ENCODE measurements at regions not wholly inside any gene's neighbourhood (a gene's known extent, or its start where the extent isn't known, plus 50 kb on each side); places are given as distances from the start of the nearest gene placed in this dataset.
"Not testable (repeated sequence)": the region's sequence is repeated elsewhere in the genome, so short reads cannot be mapped to it uniquely, and the experiment has no call there.

DNA sequence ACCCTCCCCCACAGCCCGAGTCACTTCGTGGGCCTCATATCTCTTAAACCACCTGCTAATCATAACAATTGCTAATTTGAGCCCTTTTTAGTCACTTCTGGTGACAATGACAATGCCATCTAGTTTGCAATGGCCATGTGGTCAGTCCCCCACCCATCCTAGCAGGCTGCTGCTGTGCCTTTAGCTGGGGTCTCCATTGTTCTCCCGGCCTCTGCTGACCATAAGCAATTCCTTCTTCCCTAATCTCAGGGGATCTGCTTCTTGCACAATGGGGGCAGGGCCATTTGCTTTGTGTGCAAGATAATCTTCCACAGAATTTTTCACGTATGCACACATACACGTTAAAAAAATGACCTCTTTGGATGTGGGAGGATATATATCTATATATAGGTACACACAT, 406.1 kb upstream of the ONECUT1 start:
- Histone ChIP-seq H3K4me1 (replicated peaks in 1 of 2) (peaks cover 9 to 30% of the 10 kb centered on the region in 2 donors), H3K27ac (peak overlapping the region; percentile 36 to 92), H3K4me3 (peak overlapping the region in 3 of 5 donors; percentile 23 to 38 (median 27))
- peak in 4 of 8 experiments; percentile 51 to 70 (median 64) for ATAC-seq (replicated peaks in 6 of 8)
- WGBS, 10 experiments: 0 to 48% (median 16%) methylated on average over 2 to 5 of the region's 5 CpGs; no CpG with 5 or more reads in 2 of the 10 experiments
- in situ Hi-C loops (cut with MboI; ENCODE audit: low pct_unique_long_range_greater_than_20kb in 2 of 9, low sequenced_read_pairs in 9 of 9, unreplicated experiment in 9 of 9): loop anchor here in 2 of 9 experiments (25.0 kb wide), 1 partner anchor 409 kb away; the partner anchor contains the start of gene ONECUT1 (in 2 of the 2)

DNA sequence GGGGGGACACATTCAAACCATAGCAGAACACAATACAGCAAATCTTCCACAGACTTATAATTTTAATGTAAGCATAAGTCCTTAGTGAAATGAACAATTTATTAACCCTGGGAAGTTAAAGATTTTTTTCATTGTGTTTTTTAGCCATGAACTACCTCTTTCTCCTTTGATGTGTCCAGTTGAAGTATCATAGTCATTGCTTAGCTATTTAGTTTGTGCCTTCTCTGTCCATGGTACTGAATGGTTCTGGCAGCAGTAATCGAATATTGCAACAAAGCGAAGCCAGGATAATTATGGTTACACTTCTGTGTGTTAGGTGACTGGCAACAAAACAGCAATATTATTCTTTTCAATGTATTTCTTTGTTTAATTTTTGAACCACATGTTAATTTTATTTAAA, 403.0 kb upstream of the ONECUT1 start:
- Histone ChIP-seq H3K4me3 (no peak overlapping the region), H3K4me1 (replicated peaks in 1 of 2) (peaks cover 20 to 52% of the 10 kb centered on the region in 2 donors), H3K27ac (no peak overlapping the region)
- 13 to 100% (median 68%) methylated on average over 1 to 2 of the region's 2 CpGs; no CpG with 5 or more reads in 3 of the 10 experiments for WGBS, 10 experiments
- in situ Hi-C loops (cut with MboI; ENCODE audit: low pct_unique_long_range_greater_than_20kb in 2 of 9, low sequenced_read_pairs in 9 of 9, unreplicated experiment in 9 of 9): loop anchor here in 2 of 9 experiments (25.0 kb wide), 1 partner anchor 406 kb away; the partner anchor contains the start of gene ONECUT1 (in 2 of the 2)
- ATAC-seq (replicated peaks in 6 of 8): no peak

DNA sequence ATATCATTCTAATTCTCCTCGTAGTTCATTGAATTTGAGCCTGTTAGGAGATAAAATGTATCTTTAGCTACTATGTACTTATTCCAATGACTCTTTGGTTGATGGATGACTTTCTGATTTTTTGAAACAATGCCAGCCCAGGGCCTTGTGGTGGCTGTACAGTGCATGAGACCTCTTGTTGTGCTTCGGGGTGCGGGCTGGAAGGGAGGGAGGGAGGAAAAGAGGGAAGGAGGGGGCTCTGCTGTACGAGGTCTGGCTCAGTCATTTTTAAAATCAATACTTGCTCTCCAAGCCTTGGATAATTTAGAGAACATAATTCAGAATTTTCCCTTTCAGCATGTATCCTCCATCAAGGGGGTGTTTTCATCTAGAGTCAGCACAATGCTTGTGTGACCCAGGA, 399.7 kb upstream of the ONECUT1 start:
- Histone ChIP-seq H3K4me1 (replicated peaks in 1 of 2) (peaks cover 11 to 31% of the 10 kb centered on the region in 2 donors), H3K27ac (peak overlapping the region; percentile 3 to 28), H3K4me3 (no peak overlapping the region)
- in situ Hi-C loops (cut with MboI; ENCODE audit: low pct_unique_long_range_greater_than_20kb in 2 of 9, low sequenced_read_pairs in 9 of 9, unreplicated experiment in 9 of 9): loop anchor here in 2 of 9 experiments (25.0 kb wide), 1 partner anchor 403 kb away; the partner anchor contains the start of gene ONECUT1 (in 2 of the 2)
- 0 to 59% (median 14%) methylated on average over 1 to 4 of the region's 4 CpGs; no CpG with 5 or more reads in 4 of the 10 experiments for WGBS, 10 experiments
- ATAC-seq (replicated peaks in 6 of 8): peak in 5 of 8 experiments; percentile 54 to 84 (median 81)

DNA sequence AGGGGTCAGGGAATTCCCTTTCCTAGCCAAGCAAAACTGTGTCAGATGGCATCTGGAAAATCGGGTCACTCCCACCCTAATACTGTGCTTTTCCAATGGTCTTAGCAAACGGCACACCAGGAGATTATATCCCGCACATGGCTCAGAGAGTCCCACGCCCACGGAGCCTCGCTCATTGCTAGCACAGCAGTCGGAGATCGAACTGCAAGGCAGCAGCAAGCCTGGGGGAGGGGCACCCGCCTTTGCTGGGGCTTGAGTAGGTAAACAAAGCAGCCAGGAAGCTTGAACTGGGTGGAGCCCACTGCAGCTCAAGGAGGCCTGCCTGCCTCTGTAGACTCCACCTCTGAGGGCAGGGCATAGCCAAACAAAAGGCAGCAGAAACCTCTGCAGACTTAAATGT, 393.3 kb upstream of the ONECUT1 start:
- 13 to 100% (median 91%) methylated on average over 1 to 8 of the region's 9 CpGs; no CpG with 5 or more reads in 7 of the 10 experiments for WGBS, 10 experiments
- not testable (repeated sequence) for H3K4me1 ChIP-seq (replicated peaks in 1 of 2); ATAC-seq (replicated peaks in 6 of 8); H3K27ac ChIP-seq; H3K4me3 ChIP-seq
- in situ Hi-C loops (cut with MboI; ENCODE audit: low pct_unique_long_range_greater_than_20kb in 2 of 9, low sequenced_read_pairs in 9 of 9, unreplicated experiment in 9 of 9): loop anchor here in 2 of 9 experiments (25.0 kb wide), 1 partner anchor 396 kb away; the partner anchor contains the start of gene ONECUT1 (in 2 of the 2)

DNA sequence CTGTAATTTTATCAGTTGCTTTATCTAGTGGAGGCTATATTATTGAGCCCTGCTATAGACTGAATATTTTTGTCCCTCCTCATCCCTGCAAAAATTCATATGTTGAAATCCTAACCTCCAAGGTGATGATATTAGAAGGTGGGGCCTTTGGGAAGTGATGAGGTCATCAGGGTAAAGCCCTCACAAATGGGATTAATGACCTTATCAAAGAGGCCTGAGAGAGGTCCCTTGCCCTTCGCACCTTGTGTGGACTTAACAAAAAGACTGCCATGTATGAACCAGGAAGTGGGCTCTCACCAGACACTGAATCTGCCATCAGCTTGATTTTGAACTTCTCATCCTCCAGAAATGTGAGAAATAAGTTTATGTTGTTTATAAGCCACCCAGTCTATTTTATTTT, 381.4 kb upstream of the ONECUT1 start:
- WGBS, 10 experiments: 20 to 100% (median 100%) methylated on average over 1 of the region's 1 CpG; no CpG with 5 or more reads in 5 of the 10 experiments
- no peak overlapping the region for H3K4me3 ChIP-seq
- in situ Hi-C loops (cut with MboI; ENCODE audit: low pct_unique_long_range_greater_than_20kb in 2 of 9, low sequenced_read_pairs in 9 of 9, unreplicated experiment in 9 of 9): no loop called here
- no peak overlapping the region for H3K27ac ChIP-seq
- ATAC-seq (replicated peaks in 6 of 8): no peak
- H3K4me1 ChIP-seq (replicated peaks in 1 of 2): peaks cover 11% of the 10 kb centered on the region in 2 donors

DNA sequence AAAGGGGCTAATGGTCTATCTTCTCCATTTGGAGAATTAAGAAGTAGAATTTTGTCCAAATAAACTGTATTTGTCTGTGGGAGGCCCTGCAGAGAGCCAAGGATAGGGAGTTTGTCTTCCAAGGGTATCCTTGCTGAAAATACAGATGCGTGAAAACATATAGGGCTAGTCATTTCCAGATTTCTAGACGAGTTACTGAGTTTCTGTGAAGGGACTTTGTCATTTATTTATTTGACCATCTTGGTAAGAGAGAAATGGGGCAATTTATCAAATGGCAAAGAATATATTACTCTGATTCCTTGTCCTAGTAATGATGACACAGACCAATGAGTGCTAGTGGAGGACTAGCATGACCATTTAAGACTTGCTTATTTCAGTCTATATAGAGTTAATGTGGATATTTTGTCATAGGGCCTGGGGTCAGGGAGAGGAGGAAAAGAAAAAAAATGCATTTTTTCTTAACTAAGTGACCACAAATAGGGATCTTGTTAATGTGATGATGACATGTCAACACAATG, 376.6 kb upstream of the ONECUT1 start:
- Histone ChIP-seq H3K4me1 (replicated peaks in 1 of 2) (peaks cover 21 to 27% of the 10 kb centered on the region in 2 donors), H3K27ac (no peak overlapping the region), H3K4me3 (no peak overlapping the region)
- WGBS, 10 experiments: 19 to 80% (median 64%) methylated on average over 1 to 2 of the region's 2 CpGs; no CpG with 5 or more reads in 4 of the 10 experiments
- ATAC-seq (replicated peaks in 6 of 8): peak in 2 of 8 experiments; percentile 59 to 70
- in situ Hi-C loops (cut with MboI; ENCODE audit: low pct_unique_long_range_greater_than_20kb in 2 of 9, low sequenced_read_pairs in 9 of 9, unreplicated experiment in 9 of 9): no loop called here

DNA sequence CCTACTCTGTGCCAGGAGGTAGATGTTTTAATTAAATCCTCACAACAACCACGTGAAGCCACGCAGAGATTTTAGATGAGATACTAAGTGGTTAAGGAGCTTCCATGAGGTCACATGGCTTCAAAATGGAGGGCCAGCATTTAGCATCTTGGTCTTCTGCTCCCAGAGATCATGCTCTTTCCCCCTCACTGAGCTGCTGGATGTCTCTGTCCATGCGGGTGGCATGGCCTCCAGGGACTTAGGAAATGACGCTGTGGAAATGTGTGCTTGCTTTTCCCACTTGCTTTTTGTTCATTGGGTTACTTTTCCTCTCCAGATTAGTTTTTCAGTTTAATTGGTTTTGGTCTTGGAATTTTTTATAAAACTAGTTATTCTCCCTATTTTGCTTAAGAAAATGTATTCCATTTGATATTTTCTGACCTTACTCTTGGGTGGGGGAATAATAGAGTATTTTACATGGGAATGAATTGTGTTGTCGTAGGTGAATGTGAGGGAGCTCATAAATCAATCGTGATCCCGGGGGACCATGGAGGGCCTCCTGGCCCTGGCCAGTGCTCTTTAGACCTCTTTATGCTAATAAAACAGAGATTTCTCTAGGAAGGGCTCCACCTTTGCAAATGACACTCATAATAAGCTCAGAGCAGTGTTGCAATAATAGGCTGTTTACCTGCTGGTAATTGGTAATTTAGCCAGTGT, 376.0 kb upstream of the ONECUT1 start:
- ATAC-seq (replicated peaks in 6 of 8): peak in 4 of 8 experiments; percentile 27 to 90 (median 74)
- Histone ChIP-seq H3K27ac (no peak overlapping the region), H3K4me1 (replicated peaks in 1 of 2) (peaks cover 23 to 33% of the 10 kb centered on the region in 2 donors), H3K4me3 (no peak overlapping the region)
- in situ Hi-C loops (cut with MboI; ENCODE audit: low pct_unique_long_range_greater_than_20kb in 2 of 9, low sequenced_read_pairs in 9 of 9, unreplicated experiment in 9 of 9): no loop called here
- WGBS, 10 experiments: 5 to 65% (median 48%) methylated on average over 1 to 7 of the region's 7 CpGs; no CpG with 5 or more reads in 2 of the 10 experiments

DNA sequence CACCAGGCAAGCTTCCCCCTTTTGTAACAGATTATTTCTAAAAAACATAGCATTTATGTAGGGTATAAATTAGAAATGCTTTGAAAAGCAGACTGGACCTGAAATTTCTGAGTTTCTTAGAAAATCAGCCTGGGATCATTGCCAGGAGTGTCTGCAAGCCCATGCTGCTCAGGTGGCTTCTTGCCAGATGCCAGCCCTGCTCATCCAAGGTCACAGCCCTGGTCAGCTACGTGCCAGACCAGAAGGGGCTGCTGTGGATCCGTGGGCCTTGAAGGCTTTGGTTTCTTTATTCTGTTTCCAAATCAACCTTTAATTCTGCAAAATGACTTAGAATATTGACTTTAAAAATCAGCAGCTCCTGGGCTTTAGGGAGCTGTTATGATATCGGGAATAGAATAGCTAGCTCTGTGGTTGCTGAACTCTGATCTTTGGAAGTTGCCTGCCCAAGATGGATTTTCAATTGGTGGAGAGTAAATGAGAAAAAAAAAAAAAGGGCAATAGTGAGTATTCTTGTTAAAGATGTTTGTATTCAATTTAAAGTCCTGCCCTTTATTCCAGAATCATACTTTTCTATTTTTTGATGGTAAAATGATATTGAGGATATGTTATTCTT, 370.1 kb upstream of the ONECUT1 start:
- Histone ChIP-seq H3K27ac (peak overlapping the region; percentile 31 to 47), H3K4me3 (no peak overlapping the region), H3K4me1 (replicated peaks in 1 of 2) (peaks cover 24 to 40% of the 10 kb centered on the region in 2 donors)
- ATAC-seq (replicated peaks in 6 of 8): peak in 1 of 8 experiments; percentile 34
- 0 to 100% (median 26%) methylated on average over 1 to 3 of the region's 3 CpGs; no CpG with 5 or more reads in 1 of the 10 experiments for WGBS, 10 experiments
- in situ Hi-C loops (cut with MboI; ENCODE audit: low pct_unique_long_range_greater_than_20kb in 2 of 9, low sequenced_read_pairs in 9 of 9, unreplicated experiment in 9 of 9): no loop called here

DNA sequence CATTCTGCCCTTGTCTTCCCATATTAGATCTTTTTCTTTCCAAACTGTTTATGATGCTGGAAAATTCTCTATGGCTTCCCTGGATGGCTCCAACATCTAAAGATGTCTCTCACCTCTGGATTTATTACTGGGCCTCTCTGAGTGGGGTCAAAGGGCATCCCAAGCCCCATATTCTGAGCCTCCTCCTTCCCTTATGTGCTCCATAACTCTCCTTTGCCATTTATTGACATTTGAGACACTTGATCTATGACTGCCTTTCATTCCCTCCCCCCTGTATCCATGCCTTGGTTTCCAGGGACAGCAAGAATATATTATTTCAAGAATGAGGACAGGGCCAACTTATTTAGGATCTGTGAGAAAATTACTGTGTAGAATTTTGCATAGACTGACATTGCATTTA, 369.3 kb upstream of the ONECUT1 start:
- peak overlapping the region in 1 of 2 donors; percentile 47 for H3K27ac ChIP-seq
- H3K4me3 ChIP-seq: no peak overlapping the region
- peaks cover 24 to 40% of the 10 kb centered on the region in 2 donors for H3K4me1 ChIP-seq (replicated peaks in 1 of 2)
- in situ Hi-C loops (cut with MboI; ENCODE audit: low pct_unique_long_range_greater_than_20kb in 2 of 9, low sequenced_read_pairs in 9 of 9, unreplicated experiment in 9 of 9): no loop called here
- peak in 4 of 8 experiments; percentile 21 to 81 (median 74) for ATAC-seq (replicated peaks in 6 of 8)

DNA sequence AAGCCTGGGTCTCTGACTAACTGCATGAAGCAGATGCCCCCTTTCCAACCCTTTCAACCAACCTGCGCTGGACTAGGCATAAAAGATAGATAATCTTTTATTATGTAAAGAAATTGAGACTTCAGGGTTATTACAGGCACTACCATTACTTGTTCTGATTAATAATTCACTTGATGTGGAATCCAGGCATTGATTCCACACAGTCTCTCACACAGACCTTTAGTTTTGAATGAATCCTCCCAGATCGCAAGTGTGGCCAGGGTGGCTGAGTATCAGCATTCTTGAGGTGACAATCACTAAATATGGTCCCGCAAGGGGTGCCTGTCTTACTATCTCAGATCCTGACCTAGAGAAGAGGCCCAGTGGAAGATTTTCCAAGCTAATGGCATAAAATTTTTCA, 368.9 kb upstream of the ONECUT1 start:
- peak overlapping the region; percentile 35 to 47 for H3K27ac ChIP-seq
- 0 to 100% (median 46%) methylated on average over 1 to 3 of the region's 3 CpGs; no CpG with 5 or more reads in 5 of the 10 experiments for WGBS, 10 experiments

DNA sequence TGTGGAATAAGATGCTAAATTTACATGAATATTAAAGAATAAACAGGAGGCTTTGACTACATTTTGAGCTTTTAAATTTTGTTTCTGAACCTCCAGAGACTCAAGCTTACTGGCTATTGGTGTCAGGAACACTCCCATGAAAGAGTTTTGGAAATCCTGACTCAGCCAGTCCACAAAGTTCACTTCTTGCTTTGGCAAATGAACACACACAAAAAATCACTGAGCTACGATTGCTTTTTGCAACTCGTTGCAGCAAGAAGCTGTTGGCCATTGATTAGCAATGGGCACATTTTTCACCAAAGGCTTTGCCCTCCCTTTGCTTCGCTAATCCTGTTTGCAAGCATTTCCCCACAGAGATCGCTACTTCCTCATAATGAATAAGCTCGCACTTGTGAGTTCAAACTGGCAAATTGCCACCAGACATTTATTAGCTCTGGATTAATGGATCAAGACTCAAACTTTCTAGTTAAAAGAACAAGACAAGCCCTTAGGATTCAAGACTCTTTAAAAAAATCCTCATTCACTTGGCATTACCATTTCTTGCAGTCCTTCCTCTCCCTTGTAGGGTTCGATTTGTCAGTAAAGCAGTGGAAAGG, 343.2 kb upstream of the ONECUT1 start:
- 0 to 92% (median 31%) methylated on average over 1 to 6 of the region's 6 CpGs; no CpG with 5 or more reads in 1 of the 10 experiments for WGBS, 10 experiments
- no peak overlapping the region for H3K27ac ChIP-seq
- in situ Hi-C loops (cut with MboI; ENCODE audit: low pct_unique_long_range_greater_than_20kb in 2 of 9, low sequenced_read_pairs in 9 of 9, unreplicated experiment in 9 of 9): no loop called here

More for the DNA sequence above, 368.9 kb upstream of the ONECUT1 start:
- peak in 2 of 8 experiments; percentile 19 to 20 for ATAC-seq (replicated peaks in 6 of 8)
- in situ Hi-C loops (cut with MboI; ENCODE audit: low pct_unique_long_range_greater_than_20kb in 2 of 9, low sequenced_read_pairs in 9 of 9, unreplicated experiment in 9 of 9): no loop called here
- peaks cover 24 to 40% of the 10 kb centered on the region in 2 donors for H3K4me1 ChIP-seq (replicated peaks in 1 of 2)
- H3K4me3 ChIP-seq: no peak overlapping the region

DNA sequence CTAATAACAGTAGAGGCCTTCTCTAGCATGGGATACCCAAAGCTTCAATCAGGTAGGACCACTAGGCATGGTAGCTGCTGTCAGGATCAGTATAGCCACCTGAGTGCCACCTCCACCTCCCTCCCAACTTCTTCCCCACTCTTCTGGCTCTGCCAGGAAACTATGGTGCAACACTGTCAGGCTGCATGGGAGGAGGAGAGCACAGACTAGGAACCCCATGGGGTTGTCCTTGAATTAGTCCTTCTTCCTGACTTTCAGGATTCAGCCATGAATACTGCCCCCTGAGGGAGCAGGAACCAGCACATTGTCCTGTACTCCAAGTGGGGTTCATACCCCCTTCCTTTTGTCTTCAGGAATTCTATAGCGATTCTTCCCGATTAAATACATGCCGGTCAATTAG, 340.8 kb upstream of the ONECUT1 start:
- H3K4me3 ChIP-seq: no peak overlapping the region
- ATAC-seq (replicated peaks in 6 of 8): no peak
- in situ Hi-C loops (cut with MboI; ENCODE audit: low pct_unique_long_range_greater_than_20kb in 2 of 9, low sequenced_read_pairs in 9 of 9, unreplicated experiment in 9 of 9): no loop called here
- 0 to 100% (median 87%) methylated on average over 1 to 3 of the region's 3 CpGs; no CpG with 5 or more reads in 5 of the 10 experiments for WGBS, 10 experiments
- H3K4me1 ChIP-seq (replicated peaks in 1 of 2): peaks cover 19 to 23% of the 10 kb centered on the region in 2 donors
- no peak overlapping the region for H3K27ac ChIP-seq

More for the DNA sequence above, 343.2 kb upstream of the ONECUT1 start:
- no peak for ATAC-seq (replicated peaks in 6 of 8)
- Histone ChIP-seq H3K4me1 (replicated peaks in 1 of 2) (peaks cover 19 to 22% of the 10 kb centered on the region in 2 donors), H3K4me3 (no peak overlapping the region)

Data from motor neuron (in vitro differentiated cells).